CD4-positive, alpha-beta T cell (primary cell): ENCODE measurements at regions not wholly inside any gene's neighbourhood (a gene's known extent, or its start where the extent isn't known, plus 50 kb on each side); places are given as distances from the start of the nearest gene placed in this dataset.

Experiments
- ATAC-seq: fragments of 200-7000 bp; cut with Tn5 transposase; one replicate; pipeline ENCODE4 v1.10.0; 2022; ENCODE audit warnings: mild to moderate bottlenecking; ENCODE audit not compliant: poor library complexity
- CTCF ChIA-PET: fragments of 350-600 bp; sonication (Branson Sonifier 250); formaldehyde crosslinking; loops from one replicate; lab custom pipeline; 2021; ENCODE audit warnings: antibody characterized with exemption, inconsistent platforms; lab: Charles Lee
- POLR2A ChIA-PET: fragments of 350-600 bp; sonication (Branson Sonifier 250); formaldehyde crosslinking; loops from one replicate; lab custom pipeline; 2021; ENCODE audit warnings: antibody characterized with exemption, inconsistent platforms; lab: Charles Lee
- DNase-seq, 14 experiments: peaks; one replicate each; pipeline ENCODE4 v3.0.0-alpha.2; 2013 to 2020; ENCODE audit warnings: mixed read lengths in 2 of 14
- H3K27ac ChIP-seq, 2 donors: one replicate each; pipeline versions ENCODE4 v1.5.1 to v1.7.0; 2013; ENCODE audit warnings: low read length in 2 of 2, low read depth in 1 of 2, mild to moderate bottlenecking in 1 of 2
- H3K27me3 ChIP-seq, 2 experiments: 1 replicate in 1 of 2; 2 replicates in 1 of 2; pipeline versions ENCODE4 v1.6.1 to v1.7.0; 2013; ENCODE audit warnings: low read length in 2 of 2, control low read depth in 1 of 2, mild to moderate bottlenecking in 1 of 2, moderate library complexity in 1 of 2; ENCODE audit not compliant: insufficient read depth in 2 of 2, control insufficient read depth in 1 of 2
- H3K36me3 ChIP-seq: one replicate; pipeline ENCODE4 v1.6.1; 2013; ENCODE audit warnings: low read length, control low read depth; ENCODE audit not compliant: insufficient read depth
- H3K4me1 ChIP-seq: one replicate; pipeline ENCODE4 v1.6.1; 2013; ENCODE audit warnings: low read length, control low read depth; ENCODE audit not compliant: insufficient read depth
- H3K4me3 ChIP-seq: one replicate; pipeline ENCODE4 v1.5.1; 2013; ENCODE audit warnings: mild to moderate bottlenecking, low read length, moderate library complexity
- H3K9me3 ChIP-seq, 2 experiments: 1 replicate in 1 of 2; 2 replicates in 1 of 2; pipeline versions ENCODE4 v1.6.1 to v1.7.0; 2013; ENCODE audit warnings: low read length in 2 of 2, mild to moderate bottlenecking in 2 of 2, control low read depth in 1 of 2, moderate library complexity in 1 of 2; ENCODE audit not compliant: control insufficient read depth in 1 of 2, insufficient read depth in 1 of 2
- H3K27ac Mint-ChIP-seq: one replicate; pipeline ENCODE4 v1.8.0; 2020; ENCODE audit warnings: mixed read lengths
- H3K27me3 Mint-ChIP-seq: one replicate; pipeline ENCODE4 v1.8.0; 2021; ENCODE audit warnings: mixed read lengths
- H3K36me3 Mint-ChIP-seq: one replicate; pipeline ENCODE4 v1.8.0; 2021; ENCODE audit warnings: low read depth, mixed read lengths
- H3K4me1 Mint-ChIP-seq: one replicate; pipeline ENCODE4 v1.8.0; 2021; ENCODE audit warnings: low read depth, mixed read lengths
- H3K4me3 Mint-ChIP-seq: one replicate; pipeline ENCODE4 v1.8.0; 2020; ENCODE audit warnings: mild to moderate bottlenecking, mixed read lengths
- H3K9me3 Mint-ChIP-seq: one replicate; pipeline ENCODE4 v1.8.0; 2020; ENCODE audit warnings: mixed read lengths
- intact Hi-C, 2 experiments: fragments of 100-400 bp; cut with DNase I in 1 of 2; cut with micrococcal nuclease in 1 of 2; formaldehyde crosslinking; loops; one replicate each; pipeline versions ENCODE4 v1.15.1 to v1.9.0; 2023 to 2025; cut with DNase I, micrococcal nuclease
- TF ChIP-seq, protein P1 (sequence below): fragments of 200-600 bp; IDR thresholded peaks from one replicate; pipeline ENCODE4 v1.8.0; 2022; ENCODE audit warnings: antibody characterized with exemption, mild to moderate bottlenecking

DNA sequence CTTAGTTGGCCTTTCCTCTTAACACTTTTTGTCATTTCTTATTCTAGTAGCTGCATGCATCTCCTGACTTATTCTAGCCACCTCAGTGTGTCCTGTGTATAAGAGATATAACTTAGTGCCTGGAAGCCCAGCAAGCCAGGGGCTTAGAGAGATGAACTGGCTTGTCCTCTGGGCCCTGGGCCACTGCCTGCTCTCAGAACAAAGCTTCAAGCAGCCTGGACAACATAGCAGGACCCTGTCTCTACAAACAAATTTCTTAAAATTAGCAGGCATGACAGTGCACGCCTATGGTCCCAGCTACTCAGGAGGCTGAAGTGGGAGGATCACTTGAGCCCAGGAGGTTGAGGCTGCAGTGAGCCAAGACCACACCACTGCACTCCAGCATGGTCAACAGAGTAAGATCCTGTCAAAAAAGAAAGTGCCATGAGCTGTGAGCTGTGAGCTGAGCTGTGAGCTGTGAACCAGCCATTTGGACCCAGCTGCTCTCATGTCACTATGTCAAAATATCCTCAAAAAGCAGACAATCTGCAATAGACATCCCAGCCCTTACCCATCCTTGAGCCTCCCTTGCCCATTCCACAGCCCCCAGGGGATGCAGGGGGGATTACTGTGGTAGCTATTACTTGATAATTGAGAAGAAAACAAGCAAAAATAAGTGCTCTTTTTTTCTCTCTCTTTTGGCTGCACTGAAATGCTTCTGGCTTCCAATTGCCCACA lies 174.5 kb downstream of the OPA1 start:
- TF ChIP-seq, protein P1, sequence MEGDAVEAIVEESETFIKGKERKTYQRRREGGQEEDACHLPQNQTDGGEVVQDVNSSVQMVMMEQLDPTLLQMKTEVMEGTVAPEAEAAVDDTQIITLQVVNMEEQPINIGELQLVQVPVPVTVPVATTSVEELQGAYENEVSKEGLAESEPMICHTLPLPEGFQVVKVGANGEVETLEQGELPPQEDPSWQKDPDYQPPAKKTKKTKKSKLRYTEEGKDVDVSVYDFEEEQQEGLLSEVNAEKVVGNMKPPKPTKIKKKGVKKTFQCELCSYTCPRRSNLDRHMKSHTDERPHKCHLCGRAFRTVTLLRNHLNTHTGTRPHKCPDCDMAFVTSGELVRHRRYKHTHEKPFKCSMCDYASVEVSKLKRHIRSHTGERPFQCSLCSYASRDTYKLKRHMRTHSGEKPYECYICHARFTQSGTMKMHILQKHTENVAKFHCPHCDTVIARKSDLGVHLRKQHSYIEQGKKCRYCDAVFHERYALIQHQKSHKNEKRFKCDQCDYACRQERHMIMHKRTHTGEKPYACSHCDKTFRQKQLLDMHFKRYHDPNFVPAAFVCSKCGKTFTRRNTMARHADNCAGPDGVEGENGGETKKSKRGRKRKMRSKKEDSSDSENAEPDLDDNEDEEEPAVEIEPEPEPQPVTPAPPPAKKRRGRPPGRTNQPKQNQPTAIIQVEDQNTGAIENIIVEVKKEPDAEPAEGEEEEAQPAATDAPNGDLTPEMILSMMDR, result no peak
- H3K27me3 Mint-ChIP-seq, result peaks cover 17% of the 10 kb centered on the region
- H3K36me3 Mint-ChIP-seq, result no peaks in the 10 kb centered on the region
- H3K4me3 Mint-ChIP-seq, result no peak overlapping the region
- no peak for DNase-seq
- H3K9me3 Mint-ChIP-seq, result no peaks in the 10 kb centered on the region
- Histone ChIP-seq H3K9me3 (no peaks in the 10 kb centered on the region), H3K4me1 (no peaks in the 10 kb centered on the region), H3K27ac (no peak overlapping the region), H3K4me3 (no peak overlapping the region), H3K36me3 (no peaks in the 10 kb centered on the region), H3K27me3 (no peaks in the 10 kb centered on the region)
- intact Hi-C loops, result no loop called here
- POLR2A ChIA-PET, result no interaction called here
- no peaks in the 10 kb centered on the region for H3K4me1 Mint-ChIP-seq
- H3K27ac Mint-ChIP-seq, result no peak overlapping the region
- CTCF ChIA-PET, result no interaction called here
- no peak for ATAC-seq

DNA sequence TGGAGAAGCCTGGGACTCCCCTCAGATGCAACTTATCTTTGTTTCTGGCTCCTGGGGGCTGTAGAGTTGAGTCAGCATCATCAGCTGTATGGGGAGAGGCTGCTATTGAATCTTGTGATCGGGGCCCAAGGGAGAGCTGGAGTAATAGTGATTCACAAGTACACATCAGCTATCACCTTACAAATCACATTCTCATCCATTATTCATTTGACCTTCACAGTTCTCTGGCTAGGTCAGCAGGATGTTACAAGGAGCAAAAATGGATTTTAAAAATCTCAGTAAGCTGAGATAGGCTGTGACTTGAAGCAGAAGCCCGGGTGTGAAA lies 175.0 kb downstream of the OPA1 start:
- no peaks in the 10 kb centered on the region for H3K27me3 ChIP-seq
- H3K4me1 Mint-ChIP-seq, result no peaks in the 10 kb centered on the region
- H3K9me3 ChIP-seq, result no peaks in the 10 kb centered on the region
- H3K9me3 Mint-ChIP-seq, result no peaks in the 10 kb centered on the region
- no peak overlapping the region for H3K4me3 ChIP-seq
- ATAC-seq (no peak), DNase-seq (no peak)
- POLR2A ChIA-PET, result no interaction called here
- H3K27me3 Mint-ChIP-seq, result peaks cover 12% of the 10 kb centered on the region
- H3K4me1 ChIP-seq, result no peaks in the 10 kb centered on the region
- H3K4me3 Mint-ChIP-seq, result no peak overlapping the region
- no peaks in the 10 kb centered on the region for H3K36me3 ChIP-seq
- CTCF ChIA-PET, result no interaction called here
- TF ChIP-seq, protein P1, result no peak
- intact Hi-C loops, result no loop called here
- H3K36me3 Mint-ChIP-seq, result no peaks in the 10 kb centered on the region
- H3K27ac ChIP-seq, result no peak overlapping the region
- H3K27ac Mint-ChIP-seq, result no peak overlapping the region

DNA sequence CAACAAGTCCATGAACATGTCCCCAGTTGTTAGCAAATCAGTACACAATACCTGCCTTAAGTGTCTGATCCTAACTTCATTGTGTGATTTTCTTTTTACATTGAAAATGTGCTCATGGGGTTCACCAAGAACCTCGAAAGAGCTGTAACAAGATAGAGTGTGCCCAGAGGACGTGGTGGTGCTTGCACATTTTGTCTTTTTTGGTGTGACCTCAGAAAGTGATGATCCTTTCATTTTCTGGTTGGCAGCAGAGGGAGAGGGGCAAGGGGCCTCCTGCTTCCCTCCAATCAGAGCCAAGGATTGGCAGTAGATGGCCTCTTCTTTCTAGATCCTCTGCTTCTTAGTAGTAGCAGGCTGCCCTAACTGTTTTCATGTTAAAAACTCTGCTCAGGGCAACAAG lies 176.4 kb downstream of the OPA1 start:
- H3K36me3 ChIP-seq, result no peaks in the 10 kb centered on the region
- CTCF ChIA-PET, result interaction anchor here (0.7 kb wide), 1 partner anchor 45 kb away, joined by 3 read pairs; no protein-coding TSS in a partner anchor
- no peak overlapping the region for H3K27ac Mint-ChIP-seq
- DNase-seq (no peak), ATAC-seq (no peak)
- TF ChIP-seq, protein P1, result no peak
- H3K27ac ChIP-seq, result no peak overlapping the region
- no peaks in the 10 kb centered on the region for H3K27me3 ChIP-seq
- H3K4me3 Mint-ChIP-seq, result no peak overlapping the region
- no peak overlapping the region for H3K4me3 ChIP-seq
- H3K9me3 Mint-ChIP-seq, result no peaks in the 10 kb centered on the region
- intact Hi-C loops, result no loop called here
- H3K4me1 ChIP-seq, result no peaks in the 10 kb centered on the region
- peaks cover 8% of the 10 kb centered on the region for H3K27me3 Mint-ChIP-seq
- H3K9me3 ChIP-seq, result no peaks in the 10 kb centered on the region
- H3K36me3 Mint-ChIP-seq, result no peaks in the 10 kb centered on the region
- POLR2A ChIA-PET, result no interaction called here
- H3K4me1 Mint-ChIP-seq, result no peaks in the 10 kb centered on the region
